CD4-positive, alpha-beta T cell treated with Interleukin-10 for 1 hour (primary cell): ENCODE measurements at regions not wholly inside any gene's neighbourhood (a gene's known extent, or its start where the extent isn't known, plus 50 kb on each side); places are given as distances from the start of the nearest gene placed in this dataset.
"Not testable (repeated sequence)": the region's sequence is repeated elsewhere in the genome, so short reads cannot be mapped to it uniquely, and the experiment has no call there.

Experiments used
- DNase-seq: peaks from one replicate; pipeline ENCODE4 v3.0.0-alpha.2; 2020

DNA sequence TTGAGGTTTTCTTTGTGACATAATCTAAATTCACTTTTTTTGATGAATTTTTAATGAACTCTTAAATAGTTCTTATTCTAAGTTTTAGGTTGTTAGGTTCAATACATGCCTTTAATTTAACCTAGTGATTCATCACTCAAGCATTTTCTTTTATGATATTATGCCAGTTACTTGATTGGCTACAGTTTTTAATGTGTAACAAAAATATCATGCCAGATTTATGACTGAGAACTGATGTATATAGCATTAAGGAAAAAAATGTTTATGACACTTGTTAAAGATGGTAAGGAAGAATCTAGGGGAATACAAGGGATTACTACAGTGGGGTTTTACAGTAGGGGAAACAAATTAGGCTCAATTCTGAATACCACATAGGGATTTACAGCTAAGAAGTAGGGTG lies 103.1 kb downstream of the VGLL3 start:
- DNase-seq, result no peak

DNA sequence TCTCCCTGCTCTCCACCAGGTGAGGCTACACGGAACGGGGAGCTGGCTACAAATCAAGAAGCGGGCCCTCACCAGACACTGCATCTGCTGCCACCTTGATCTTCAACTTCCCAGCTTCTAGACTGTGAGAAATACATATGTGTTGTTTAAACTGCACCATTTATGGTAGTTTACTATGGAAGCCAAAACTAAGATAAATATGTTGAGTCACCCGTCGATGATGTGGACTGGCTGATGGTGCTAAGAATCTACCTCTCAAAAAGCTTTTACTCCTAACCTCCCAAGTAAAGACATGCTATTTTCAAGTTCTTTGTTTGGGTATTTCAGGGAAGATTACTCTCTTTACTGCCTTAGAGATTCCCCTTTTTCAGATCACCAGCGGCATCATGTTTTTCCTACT lies 110.9 kb downstream of the VGLL3 start:
- no peak for DNase-seq

- DNase-seq, result not testable (repeated sequence)
These were observed 114.3 kb downstream of the VGLL3 start for GRCh38 chr3:86876504-86877181.

- DNase-seq, result not testable (repeated sequence)
These were observed 116.2 kb downstream of the VGLL3 start for GRCh38 chr3:86874790-86875189.

- no peak for DNase-seq
These were observed 121.4 kb downstream of the VGLL3 start for GRCh38 chr3:86869566-86869965.

GRCh38 chr3:86867982-86868381 lies 123.0 kb downstream of the VGLL3 start:
- no peak for DNase-seq

- no peak for DNase-seq
These were observed 125.4 kb downstream of the VGLL3 start for GRCh38 chr3:86865506-86865905.

DNA sequence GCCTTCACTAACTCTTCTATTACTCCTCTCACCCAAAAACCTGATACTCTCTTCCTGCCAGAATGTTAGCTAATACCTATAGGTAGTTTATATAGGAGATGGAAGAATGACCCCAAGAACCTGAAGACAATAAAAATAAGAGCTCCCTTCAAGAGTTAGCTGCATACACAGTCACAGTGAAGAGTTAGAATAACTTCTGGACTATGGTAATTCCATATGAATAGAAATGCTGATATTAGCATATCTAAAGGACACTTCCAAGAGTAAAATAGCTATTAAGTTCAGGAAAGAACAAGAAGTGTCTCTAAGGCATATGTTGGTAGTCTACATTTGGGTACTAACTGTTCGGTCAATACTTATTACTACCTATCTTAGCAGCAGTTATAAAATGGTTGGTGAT lies 134.2 kb downstream of the VGLL3 start:
- no peak for DNase-seq

DNA sequence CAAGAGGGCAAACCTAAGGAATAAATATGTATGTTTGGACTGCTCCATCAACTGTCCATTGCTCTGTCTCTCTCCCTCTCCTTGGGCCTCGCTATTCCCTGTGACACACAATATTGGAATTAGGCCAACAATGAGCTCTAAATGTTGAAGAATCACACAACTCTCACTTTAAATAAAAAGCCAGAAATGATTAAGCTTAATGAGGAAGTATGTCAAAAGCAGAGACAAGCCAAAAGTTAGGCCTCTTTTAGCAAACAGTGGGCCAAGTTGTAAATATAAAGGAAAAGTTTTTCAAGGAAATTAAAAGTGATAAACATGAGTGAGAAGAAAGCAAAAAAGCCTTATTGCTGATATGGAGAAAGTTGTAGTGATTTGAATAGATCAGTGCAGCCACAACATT lies 141.0 kb downstream of the VGLL3 start:
- DNase-seq, result no peak

DNA sequence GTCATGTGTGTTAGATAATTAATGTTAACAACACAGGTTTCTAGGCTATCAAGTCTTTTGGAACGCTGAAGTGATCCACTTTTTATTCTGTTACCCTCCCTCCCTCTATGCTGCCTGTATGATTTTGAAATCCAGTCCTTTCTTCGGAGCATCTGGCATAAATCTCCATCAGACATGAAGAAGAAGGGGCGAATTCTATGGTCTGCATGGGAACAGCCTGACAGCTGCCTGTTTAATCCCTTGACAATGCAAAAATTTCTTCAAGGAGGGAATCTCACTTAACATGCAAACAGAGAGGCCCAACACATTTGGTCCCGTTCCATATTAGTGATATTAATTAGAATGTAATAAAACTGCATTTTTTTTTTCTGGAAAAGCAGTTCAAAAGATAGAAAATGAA lies 145.2 kb downstream of the VGLL3 start:
- no peak for DNase-seq

GRCh38 chr3:86838927-86839326 lies 152.0 kb downstream of the VGLL3 start:
- DNase-seq, result no peak

GRCh38 chr3:86837871-86838270 lies 153.1 kb downstream of the VGLL3 start:
- no peak for DNase-seq

GRCh38 chr3:86830566-86830965 lies 160.4 kb downstream of the VGLL3 start:
- no peak for DNase-seq

DNA sequence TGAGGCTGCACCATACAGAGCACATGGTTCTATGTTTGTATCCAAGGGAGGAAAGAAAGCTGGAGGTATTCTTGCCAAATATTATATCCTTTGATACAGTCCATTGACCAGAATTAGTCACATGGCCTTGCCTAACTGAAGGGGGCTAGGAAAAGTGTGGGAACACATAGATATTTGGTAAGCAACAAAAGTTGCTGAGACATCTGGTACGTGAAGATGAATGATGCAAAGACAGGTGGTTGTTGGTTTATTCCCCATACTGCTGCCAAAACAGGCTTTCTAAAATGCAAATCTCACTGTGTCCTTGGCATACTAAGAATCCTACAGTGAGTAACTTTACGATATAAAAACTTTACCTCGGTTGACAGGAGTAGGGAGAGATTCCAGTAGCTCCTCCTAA lies 162.2 kb downstream of the VGLL3 start:
- DNase-seq, result no peak

GRCh38 chr3:86827582-86827981 lies 163.4 kb downstream of the VGLL3 start:
- DNase-seq, result not testable (repeated sequence)

DNA sequence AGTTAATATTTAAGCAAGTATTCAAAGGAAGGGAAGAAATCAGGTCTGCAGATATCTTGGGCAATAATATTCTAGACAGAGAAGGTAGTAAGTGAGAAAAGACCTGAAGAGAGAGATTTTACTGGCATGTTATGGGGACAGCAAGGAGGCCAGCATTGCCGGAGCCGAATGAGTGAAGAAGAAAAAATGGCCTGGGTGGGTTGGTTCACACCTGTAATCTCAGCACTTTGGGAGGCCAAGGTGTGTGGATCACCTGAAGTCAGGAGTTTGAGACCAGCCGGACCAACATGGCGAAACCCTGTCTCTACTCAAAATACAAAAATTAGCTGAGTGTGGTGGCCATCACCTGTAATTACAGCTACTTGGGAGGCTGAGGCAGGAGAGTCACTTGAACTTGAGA lies 164.7 kb downstream of the VGLL3 start:
- no peak for DNase-seq

DNA sequence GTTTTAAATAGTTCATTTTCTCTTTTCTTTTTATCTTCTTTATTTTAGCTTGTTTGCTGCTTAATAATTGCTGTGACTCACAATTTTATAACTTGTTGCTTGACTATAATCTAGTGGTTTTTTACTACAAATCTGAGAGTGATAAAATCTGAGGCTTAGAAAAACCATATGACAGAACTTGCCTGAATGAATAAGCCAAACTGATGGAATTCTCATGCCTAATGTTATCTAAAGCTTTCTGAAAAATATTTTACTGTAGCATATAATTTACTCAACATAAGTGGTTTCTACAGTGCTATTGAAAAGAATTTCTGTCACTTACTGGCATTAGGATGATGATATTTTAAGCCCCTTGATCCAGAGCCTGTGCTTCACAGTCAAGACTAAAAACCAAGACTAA lies 175.1 kb downstream of the VGLL3 start:
- DNase-seq, result no peak

DNA sequence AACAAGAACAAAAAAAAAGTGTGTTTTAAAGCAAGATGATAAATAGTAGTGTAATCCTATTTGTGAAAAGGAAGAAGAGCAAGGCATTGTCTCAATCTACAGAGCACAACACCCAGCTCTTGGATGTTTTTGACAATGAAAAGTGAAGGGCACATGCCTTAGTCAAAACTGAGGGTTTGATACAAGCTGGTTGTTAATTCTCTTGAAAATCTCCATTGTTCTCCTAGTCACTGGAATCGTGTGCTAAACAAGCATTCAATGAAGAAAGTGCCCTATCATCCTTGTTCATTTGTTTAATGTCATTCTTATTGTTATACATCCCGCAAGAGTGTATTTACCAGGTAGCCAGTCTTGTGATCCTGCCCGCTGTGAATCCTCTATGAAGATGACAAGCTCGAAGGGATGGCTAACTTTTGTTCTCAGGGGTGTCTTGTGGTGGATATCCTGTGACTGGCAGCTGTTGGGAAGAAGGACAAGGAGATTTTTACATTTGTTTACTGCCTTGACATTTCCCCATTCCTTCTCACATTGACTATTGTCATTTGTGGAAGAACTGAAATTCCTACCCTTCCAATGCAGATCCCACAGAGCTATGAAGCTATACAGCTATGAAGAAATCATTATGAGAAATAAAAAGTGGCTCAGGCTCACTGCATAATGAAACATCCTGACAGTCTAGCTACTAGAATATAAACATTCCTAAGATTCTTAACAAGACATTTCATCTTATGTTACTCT lies 175.9 kb downstream of the VGLL3 start:
- DNase-seq, result no peak

GRCh38 chr3:86814321-86814720 lies 176.6 kb downstream of the VGLL3 start:
- DNase-seq, result no peak

GRCh38 chr3:86801921-86802320 lies 189.0 kb downstream of the VGLL3 start:
- DNase-seq, result no peak

DNA sequence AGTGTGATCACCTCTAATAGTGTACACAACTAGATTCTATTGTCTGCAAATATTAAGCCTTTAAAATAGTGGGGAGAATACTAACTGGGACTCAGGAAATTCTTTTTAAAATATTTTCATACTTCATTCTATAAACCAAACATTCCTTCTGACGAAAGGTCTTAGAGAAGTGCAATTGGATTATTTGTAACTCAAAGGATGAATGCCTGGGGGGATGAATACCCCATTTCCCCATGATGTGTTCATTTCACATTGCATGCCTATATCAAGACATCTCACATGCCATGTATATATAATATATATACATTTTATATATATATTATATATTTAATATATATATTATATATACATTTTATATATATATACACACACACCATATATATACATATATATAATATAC lies 189.9 kb downstream of the VGLL3 start:
- DNase-seq, result no peak

DNA sequence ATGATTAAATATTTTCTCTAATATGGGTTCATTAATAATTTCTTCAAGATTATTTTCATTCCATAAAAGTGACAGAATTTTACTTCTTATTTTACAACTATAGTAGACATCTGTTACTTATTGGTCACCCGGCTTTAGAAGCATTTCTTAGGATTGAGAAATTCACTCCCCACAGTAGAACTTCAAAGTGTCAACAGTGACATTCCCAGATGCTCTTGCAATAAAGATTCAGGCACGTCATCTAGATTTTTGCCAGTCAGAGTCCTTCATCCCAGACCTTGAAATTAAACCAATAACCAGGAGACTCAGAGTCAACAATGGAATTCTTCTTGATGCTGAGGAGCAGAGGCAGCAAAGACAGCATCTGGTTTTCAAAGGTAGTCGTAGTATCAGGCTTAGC lies 190.8 kb downstream of the VGLL3 start:
- DNase-seq, result no peak

DNA sequence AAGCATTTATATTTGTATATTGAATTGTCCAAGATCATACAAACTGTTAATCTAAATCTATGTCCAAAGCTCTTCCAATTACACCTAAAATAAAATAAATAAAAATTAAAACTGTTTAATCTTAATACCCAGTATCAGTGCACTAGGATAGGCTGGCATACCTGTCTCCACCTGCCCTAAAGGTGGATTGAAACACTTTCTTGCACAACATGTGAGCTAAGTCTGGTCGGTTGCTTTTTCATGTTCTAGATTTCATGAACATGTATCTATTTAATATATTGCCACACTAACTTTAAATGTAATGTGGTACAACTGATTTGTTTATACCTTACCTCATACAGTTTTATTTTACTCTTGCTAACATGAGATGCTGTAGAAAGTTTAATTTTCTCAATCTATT lies 193.0 kb downstream of the VGLL3 start:
- DNase-seq, result no peak

- no peak for DNase-seq
These were observed 196.4 kb downstream of the VGLL3 start for GRCh38 chr3:86794361-86795065.
